ENCODE measurements at regions not wholly inside any gene's neighbourhood (a gene's known extent, or its start where the extent isn't known, plus 50 kb on each side); places are given as distances from the start of the nearest gene placed in this dataset.

- TF ChIP-seq CTCF (IDR thresholded peaks at IDR 0.05; ENCODE audit: low read depth, low read length): no peak
- no peak for DNase-seq (ENCODE audit: extremely low read depth, low read depth)
Measured at GRCh38 chr13:42717176-42717575, 64.2 kb upstream of the FAM216B start.

- TF ChIP-seq CTCF (IDR thresholded peaks at IDR 0.05; ENCODE audit: low read depth, low read length): no peak
- peak; percentile 95 for DNase-seq (ENCODE audit: extremely low read depth, low read depth)
Measured at GRCh38 chr13:42720113-42720857, 61.1 kb upstream of the FAM216B start.

- TF ChIP-seq CTCF (IDR thresholded peaks at IDR 0.05; ENCODE audit: low read depth, low read length): no peak
- DNase-seq (ENCODE audit: extremely low read depth, low read depth): no peak
Measured at GRCh38 chr13:42720858-42721219, 60.5 kb upstream of the FAM216B start.

- DNase-seq (ENCODE audit: extremely low read depth, low read depth): no peak
- TF ChIP-seq CTCF (IDR thresholded peaks at IDR 0.05; ENCODE audit: low read depth, low read length): no peak
Measured at GRCh38 chr13:42722883-42723539, 58.4 kb upstream of the FAM216B start.

GRCh38 chr13:42728507-42729180, 52.7 kb upstream of the FAM216B start:
- no peak for TF ChIP-seq CTCF (IDR thresholded peaks at IDR 0.05; ENCODE audit: low read depth, low read length)
- DNase-seq (ENCODE audit: extremely low read depth, low read depth): peak; percentile 70

- no peak for DNase-seq (ENCODE audit: extremely low read depth, low read depth)
- TF ChIP-seq CTCF (IDR thresholded peaks at IDR 0.05; ENCODE audit: low read depth, low read length): no peak
Measured at GRCh38 chr13:42729857-42730402, 51.5 kb upstream of the FAM216B start.

Measured in AG09319 (cell line).